Kidney tubule cell (primary cell): ENCODE measurements at regions not wholly inside any gene's neighbourhood (a gene's known extent, or its start where the extent isn't known, plus 50 kb on each side); places are given as distances from the start of the nearest gene placed in this dataset.

Experiments
- DNase-seq: peaks from one replicate; pipeline ENCODE4 v3.0.0-alpha.2; 2018; ENCODE audit warnings: low spot score

DNA sequence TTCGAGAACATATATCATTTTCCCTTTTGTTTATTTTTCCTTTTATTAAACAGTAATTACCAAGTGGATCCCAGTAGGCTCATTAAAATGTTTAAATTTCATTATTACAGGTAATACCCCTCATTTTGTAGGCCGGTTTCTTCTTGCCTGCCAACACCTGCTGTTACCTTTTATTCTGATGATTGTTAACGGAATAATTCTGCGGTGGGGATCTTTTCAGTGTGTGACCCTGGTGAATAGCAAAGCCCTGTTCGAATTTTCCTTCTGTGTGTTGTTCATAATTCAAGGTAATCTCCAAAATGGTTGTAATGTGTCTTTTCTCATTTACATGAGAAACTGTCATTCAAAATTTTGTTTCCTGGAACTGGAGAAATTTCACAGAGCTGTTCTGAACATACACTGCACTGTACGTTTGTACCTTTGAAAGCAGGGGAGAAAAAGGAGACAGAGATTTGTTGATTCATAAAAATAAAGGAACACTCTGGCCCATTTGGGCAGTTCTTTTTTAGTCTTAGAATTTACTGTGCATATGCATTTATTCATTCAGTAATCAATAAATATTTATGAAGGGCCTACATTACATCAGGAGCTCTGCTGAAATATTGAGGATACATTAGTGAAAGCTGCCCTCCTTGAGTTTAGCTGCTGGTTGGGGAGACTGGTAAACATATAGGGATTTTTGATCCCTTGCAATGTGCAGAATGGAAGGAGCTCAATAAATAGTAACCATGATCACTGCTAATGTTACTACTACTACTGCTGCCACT is 502.0 kb downstream of the QKI start:
- DNase-seq = no peak

GRCh38 chr6:163915131-163915530 is 500.6 kb downstream of the QKI start:
- no peak for DNase-seq

DNA sequence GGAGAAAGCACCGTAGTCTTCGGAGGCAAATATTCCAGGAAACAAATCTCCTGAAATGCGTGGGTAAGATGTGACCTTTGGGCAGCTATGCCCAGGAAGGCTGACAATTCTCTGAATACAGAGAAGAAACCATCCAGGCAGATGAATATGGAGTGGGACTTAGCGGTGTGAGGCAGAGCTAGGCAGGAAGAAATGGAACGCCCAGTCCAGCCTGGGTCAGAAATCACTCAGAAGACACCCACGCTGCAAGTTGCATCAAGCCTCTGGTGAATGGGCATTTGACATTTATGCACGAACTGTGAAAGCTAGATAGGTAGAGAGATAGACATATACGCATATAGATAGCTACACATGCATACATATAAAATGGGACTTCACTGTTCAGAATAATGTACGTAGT is 498.5 kb downstream of the QKI start:
- DNase-seq = no peak

DNA sequence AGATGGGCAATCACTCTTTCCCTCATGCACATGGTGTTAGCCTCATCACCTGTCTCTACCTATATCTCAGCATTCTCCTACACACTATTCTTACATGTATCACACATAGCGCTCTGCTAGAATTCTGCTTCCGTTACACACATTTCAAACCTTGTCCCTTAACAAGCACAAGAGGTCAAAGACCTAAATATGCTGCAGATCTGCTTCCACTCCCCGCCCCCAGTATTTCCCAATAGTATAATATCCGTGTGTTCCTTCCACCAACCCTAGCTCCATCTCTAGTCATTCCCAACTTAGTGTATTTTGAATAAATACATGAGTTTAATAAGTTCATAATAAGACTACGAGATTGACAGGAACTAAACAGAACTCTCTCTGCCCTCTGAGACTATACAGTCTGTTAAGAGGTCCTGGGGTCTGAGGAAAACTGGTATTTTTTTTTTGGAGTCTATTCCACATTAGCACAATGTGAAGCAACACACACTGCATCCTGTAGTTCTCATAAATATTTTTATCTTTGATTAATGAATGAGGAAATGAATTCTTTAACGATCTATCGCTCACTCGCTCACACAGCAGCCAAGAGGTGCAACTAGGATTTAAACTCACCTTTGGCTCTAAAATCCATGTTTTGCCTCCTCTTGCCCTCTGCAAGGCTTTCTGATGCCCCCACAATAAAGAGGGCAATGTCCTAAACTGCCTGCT is 491.6 kb downstream of the QKI start:
- no peak for DNase-seq

DNA sequence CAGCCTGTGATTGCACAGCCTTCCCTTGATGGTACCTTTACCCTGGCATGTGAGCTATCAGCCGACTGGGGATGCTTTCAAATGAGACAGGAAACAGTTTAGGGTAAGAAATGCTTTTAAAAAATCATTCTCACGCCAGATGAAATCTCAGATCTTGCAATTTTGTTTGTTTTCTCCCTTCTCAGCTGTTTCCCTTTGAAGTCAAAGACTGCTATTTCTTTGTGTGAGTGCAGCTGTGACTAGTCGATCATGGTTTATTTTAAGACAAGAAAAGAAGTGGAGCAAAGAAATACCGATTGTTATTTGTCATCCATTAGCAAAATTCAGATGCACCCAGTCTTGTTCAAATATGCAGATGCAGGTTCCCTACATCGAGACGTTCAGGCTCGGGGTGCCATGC is 489.7 kb downstream of the QKI start:
- no peak for DNase-seq

DNA sequence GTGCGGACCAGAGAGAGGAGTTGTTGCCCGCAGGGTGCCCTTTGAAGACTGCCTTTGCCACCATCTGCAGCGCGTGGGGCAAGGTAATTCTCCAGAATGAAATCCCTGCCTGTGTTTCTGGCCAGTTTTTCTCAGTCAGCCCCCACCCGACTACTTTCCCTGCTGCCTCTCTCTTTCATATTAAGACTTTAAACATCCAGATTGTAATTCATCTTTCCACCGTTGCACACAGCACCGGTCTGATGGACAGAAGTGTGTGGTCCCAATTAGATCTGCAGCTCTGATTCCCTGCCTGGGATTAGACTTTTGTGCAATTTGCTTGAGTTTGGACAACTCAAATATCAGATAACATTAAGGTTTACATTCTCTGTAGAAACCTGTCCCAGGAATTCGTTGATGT is 489.0 kb downstream of the QKI start:
- no peak for DNase-seq

DNA sequence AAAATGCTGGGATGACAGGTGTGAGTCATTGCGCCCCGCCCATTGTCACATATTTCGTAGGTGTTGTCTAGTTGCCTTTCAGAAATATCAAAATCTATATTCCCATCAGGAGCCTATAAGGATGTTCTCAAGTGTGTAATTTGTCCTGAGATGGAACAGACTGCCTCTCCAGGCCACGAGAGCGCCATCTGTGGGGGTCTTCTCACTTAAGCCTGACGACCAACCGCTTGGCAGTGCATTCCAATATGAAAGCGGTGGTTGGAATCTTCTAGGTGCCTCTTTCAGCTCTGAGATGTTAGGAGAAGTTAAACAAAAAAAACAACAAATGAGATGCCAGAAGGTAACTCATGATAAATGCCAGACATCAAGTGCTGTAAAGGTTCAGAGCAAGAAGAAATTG is 488.5 kb downstream of the QKI start:
- DNase-seq = no peak

DNA sequence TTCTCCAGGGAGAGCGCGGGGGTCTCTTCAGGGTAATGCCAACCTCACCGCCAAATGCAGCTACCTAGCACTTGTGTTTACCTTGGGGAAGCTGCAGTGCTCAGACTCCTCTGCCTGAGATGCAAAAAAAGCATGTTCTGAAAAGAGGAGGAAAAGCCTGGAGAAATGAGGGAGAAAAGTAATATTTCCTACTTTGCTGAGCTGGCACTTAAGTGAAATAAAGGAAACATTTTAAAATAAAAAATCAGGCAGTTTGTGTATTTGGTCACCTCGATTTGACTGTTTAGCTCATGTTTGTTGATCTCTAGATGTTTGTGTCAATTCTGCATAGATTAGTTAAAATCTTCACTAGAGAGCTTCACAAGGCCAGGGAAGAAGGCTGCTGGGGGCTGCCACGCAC is 487.2 kb downstream of the QKI start:
- no peak for DNase-seq

DNA sequence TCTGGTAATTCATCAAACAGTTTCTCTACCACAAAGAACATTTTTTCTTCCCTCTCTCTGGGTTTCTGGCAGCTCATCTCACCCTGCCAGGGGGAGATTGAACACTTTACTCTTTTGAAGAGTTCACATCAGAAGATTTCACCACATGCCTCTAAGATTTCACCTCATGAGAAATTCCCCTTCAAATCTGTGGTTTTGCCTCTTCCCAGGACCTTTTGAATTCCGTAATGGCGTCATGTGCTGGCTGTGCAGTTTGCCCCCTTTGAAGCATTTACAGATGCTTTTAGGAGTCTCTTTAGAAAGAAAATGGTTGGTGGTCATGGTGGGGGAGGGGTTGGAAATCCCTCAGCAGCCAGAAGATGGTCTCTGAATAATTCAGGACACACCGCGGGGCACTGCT is 486.1 kb downstream of the QKI start:
- peak; percentile 8 for DNase-seq

DNA sequence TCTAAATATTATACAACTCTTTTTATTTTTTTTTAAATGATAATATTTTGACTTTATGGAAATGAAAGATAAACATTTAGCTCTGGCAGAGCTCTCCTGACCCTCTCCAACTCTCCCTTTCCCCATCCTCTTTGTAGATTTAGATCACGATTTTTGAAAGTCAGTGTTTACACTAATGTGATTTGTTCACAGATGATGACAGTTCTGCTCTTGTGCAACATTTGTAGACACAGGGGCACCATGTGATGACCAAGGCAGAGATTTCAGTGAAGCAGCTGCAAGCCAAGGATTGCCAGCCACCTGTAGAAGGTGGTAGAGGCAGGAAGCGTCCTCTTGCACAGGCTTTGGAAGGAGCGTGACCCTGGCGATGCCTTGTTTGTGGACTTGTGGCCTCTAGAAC is 483.2 kb downstream of the QKI start:
- no peak for DNase-seq

GRCh38 chr6:163897030-163897429 is 482.5 kb downstream of the QKI start:
- DNase-seq = peak; percentile 60

GRCh38 chr6:163895162-163895561 is 480.6 kb downstream of the QKI start:
- DNase-seq = no peak

DNA sequence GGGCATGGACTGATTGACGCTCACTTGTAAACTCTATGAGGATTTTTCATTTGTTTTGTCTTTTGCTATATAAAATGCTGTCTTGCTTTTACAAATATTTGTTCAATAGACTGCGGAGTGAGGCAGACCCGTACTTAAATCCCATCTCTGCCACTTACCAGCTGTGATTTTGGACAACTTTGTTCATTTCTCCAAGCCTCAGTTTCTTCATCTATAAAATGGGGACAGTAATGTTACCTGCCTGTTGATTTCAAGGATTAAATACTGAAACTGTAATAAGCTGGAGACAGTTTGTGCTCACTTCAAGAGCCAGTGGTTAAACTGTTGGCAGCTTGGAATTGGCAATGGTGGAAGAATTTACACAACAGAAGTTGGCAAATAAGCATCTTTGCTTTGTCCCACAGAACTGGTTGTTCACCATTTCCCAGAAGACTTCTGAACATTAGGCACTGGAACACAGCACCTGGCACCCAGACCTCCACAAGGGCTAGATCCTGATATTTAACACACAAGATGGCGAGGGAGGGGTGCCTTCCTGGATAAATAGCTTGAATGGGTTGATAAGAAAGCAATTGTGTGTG is 479.2 kb downstream of the QKI start:
- DNase-seq = no peak

GRCh38 chr6:163892824-163893561 is 478.5 kb downstream of the QKI start:
- no peak for DNase-seq

DNA sequence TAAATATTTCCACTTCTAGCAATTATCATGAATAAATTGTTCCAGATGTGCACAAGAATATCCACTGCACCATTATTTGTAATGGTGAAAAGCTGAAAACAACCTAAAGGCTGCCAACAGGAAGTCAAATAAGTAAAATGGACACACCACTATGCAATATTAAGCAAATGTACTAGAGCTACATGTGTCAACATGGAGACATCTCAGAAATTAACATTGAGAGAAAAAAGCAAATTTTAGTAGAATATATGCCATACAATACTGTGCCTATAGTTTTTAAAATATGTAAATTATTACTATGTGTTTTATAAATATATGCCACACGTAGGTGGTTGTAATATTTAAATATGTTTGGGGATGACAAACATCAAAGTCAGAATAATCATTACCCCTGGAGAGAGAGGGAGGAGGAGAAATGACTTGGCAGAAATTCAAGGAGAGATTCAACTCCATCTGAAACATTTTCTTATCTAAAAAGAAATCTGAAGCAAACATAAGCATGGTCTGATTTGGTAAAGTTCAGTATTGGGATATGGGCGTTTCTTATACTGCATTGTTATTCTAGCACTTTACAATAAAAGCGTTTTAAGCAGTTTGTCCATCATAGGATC is 475.5 kb downstream of the QKI start:
- no peak for DNase-seq

GRCh38 chr6:163888030-163888819 is 473.7 kb downstream of the QKI start:
- no peak for DNase-seq

GRCh38 chr6:163886428-163886827 is 471.9 kb downstream of the QKI start:
- no peak for DNase-seq

DNA sequence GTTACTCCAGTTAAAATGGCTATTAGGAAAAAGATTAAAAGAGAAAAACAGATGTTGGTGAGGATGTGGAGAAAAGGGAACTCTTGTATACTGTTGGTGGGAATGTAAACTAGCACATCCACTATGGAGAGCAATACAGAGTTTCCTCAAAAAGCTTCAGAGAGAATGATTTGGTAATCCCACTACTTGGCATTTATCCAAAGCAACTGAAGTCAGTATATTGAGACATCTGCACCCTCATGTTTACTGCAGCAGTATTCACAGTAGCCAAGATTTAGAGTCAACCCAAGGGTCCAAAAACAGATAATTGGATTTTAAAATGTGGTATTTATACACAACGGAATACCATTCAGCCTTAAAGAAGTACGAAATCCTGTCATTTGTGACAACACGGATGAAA is 469.5 kb downstream of the QKI start:
- DNase-seq = no peak

- no peak for DNase-seq
Measured at GRCh38 chr6:163878698-163879097, 464.2 kb downstream of the QKI start.

- no peak for DNase-seq
Measured at GRCh38 chr6:163877877-163878639, 463.5 kb downstream of the QKI start.

DNA sequence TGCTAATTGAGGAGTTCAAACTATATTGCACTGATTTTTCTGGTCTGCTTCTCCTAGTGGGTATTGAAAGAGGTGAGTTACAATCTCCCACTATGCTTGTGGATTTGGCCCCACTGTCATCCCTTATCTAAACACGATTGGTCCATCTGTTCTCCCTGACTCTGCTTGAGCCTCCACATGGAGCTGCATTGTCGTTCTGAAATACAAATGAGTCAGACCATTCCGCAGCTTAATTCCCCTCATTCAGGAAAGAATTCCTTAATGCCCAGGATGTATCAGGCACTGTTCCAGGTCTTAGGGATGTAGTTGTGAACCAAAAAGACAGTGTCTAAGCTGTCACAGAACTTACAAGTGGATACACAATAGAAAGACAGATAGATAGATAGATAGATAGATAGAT is 461.9 kb downstream of the QKI start:
- DNase-seq = no peak
